Activated naive CD4-positive, alpha-beta T cell treated with anti-CD3 and anti-CD28 coated beads, Interleukin-2, amount 50 U/mL, for 16 hours (primary cell): ENCODE measurements at regions not wholly inside any gene's neighbourhood (a gene's known extent, or its start where the extent isn't known, plus 50 kb on each side); places are given as distances from the start of the nearest gene placed in this dataset.
"Not testable (repeated sequence)": the region's sequence is repeated elsewhere in the genome, so short reads cannot be mapped to it uniquely, and the experiment has no call there.

Experiments used
- DNase-seq: peaks from one replicate; pipeline ENCODE4 v3.0.0-alpha.2; 2020

DNA sequence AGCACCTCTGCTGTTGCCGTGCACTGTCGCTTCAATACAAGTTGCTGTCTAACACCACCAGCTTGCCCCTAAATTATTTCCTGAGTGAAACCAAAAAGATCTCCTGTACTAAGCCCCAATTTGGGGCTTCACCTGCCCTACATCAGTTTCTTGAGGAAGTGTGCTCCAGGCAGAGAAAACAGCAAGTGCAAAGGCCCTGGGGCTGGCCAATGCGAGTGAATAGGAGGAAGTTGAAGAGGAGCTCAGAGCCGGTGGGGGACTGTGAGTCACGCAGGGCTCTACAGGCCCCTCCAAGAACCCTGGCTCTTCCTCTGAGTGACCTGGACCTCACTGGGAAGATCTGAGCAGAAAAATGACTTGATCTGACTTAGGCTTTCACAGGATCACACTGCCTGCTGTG lies 117.2 kb downstream of the IPO8 start:
- DNase-seq = no peak

GRCh38 chr12:30573145-30573544 lies 122.5 kb downstream of the IPO8 start:
- DNase-seq = no peak

DNA sequence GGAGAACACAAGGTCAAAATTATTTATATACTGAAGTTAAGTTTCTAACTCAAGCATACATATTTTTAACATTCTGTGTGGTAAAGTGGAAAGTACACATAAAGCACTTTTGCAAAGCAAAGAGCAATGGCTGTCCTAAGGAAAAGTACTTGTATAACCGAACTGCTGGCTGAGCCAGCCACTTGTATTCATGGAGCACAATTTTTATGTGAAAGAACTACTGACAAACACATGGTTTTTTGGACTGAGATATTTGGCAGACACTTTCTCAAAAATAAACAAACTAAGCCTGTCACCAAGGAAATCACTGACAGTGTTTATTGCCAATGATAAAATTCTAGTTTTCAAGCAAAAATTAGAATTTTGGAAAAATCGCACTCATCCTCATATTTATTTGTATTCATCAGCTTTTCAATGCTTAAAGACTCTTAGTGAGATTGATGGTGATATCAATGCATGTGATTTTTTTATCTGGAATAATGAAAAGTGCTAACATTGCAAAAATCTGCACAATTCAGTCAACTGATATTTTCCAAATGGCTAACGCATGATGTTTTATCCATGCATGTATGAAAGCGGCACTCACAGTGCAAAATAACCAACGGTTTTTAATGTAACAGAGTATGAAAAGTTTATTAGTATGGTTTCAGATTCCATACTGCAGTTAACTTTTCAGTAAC lies 125.3 kb downstream of the IPO8 start:
- DNase-seq = no peak

- DNase-seq = no peak
Measured at GRCh38 chr12:30569426-30569825, 126.2 kb downstream of the IPO8 start.

- no peak for DNase-seq
Measured at GRCh38 chr12:30568453-30568852, 127.2 kb downstream of the IPO8 start.

DNA sequence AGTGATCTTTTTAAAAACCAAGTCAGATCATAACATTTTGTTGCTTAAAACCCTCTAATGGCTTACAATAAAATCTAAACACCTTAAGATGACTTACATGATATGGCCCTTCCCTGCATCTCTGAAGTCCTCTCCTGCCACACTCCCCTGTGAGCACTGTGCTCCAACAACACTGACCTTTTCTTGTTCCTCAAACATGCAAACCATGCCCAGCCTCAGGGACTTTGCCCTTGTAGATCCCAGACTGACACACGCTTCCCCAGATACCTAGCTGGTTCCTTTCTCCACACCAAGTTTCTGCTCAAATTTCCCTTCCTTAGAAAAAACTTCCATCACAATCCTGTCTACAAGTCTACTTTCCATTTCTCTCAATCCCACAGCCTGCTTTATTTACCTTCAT lies 128.6 kb downstream of the IPO8 start:
- no peak for DNase-seq

- no peak for DNase-seq
Measured at GRCh38 chr12:30564394-30564793, 131.3 kb downstream of the IPO8 start.

DNA sequence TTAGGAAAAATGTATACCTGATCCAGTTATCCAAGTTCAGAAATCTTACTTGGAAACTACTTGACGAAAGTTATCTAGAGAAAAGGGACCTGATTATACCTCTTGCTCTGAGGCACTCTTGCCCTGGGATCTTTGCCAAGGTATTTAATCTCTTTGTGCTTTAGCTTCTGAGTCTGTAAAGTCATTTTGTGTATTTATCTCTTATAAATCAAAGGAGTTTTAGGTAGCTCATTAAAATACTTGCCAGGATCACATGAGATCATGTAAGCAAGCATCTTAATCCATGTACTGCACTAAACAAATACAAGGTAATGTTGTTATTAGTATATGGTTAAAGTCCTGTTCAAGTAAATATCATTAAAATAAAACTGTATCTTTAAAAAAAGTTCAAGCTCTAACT lies 147.5 kb downstream of the IPO8 start:
- no peak for DNase-seq

- no peak for DNase-seq
Measured at GRCh38 chr12:30546121-30546520, 149.5 kb downstream of the IPO8 start.

GRCh38 chr12:30544704-30545103 lies 151.0 kb downstream of the IPO8 start:
- DNase-seq = not testable (repeated sequence)

- DNase-seq = no peak
Measured at GRCh38 chr12:30537228-30537627, 158.4 kb downstream of the IPO8 start.

- no peak for DNase-seq
Measured at GRCh38 chr12:30533558-30534265, 162.0 kb downstream of the IPO8 start.

- DNase-seq = no peak
Measured at GRCh38 chr12:30531731-30532678, 163.7 kb downstream of the IPO8 start.

- DNase-seq = no peak
Measured at GRCh38 chr12:30529489-30530269, 166.0 kb downstream of the IPO8 start.

GRCh38 chr12:30525171-30525570 lies 170.5 kb downstream of the IPO8 start:
- DNase-seq = no peak

DNA sequence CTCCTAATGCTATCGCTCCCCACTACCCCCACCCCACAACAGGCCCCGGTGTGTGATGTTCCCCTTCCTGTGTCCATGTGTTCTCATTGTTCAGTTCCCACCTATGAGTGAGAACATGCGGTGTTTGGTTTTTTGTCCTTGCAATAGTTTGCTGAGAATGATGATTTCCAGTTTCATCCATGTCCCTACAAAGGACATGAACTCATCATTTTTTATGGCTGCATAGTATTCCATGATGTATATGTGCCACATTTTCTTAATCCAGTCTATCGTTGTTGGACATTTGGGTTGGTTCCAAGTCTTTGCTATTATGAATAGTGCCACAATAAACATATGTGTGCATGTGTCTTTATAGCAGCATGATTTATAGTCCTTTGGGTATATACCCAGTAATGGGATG lies 175.4 kb downstream of the IPO8 start:
- DNase-seq = not testable (repeated sequence)

DNA sequence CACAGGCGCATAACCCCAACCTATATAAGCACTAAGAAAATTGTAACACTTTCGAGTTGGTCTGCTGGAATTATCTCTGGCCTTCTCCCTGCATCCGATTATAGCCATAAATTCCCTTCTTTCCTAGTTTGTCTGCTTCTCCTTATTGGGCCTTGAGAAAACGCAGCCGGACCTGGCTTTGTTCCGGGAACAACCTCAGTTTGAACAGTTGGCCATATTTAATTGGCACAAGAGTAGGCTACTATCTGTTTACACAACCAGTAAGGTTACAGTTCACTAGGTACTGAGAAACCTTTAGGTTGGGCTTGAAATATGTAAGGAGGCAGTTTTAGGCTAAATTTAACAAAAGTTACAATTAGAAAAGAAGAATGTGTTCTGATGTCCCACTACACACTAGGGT lies 176.1 kb downstream of the IPO8 start:
- DNase-seq = no peak

DNA sequence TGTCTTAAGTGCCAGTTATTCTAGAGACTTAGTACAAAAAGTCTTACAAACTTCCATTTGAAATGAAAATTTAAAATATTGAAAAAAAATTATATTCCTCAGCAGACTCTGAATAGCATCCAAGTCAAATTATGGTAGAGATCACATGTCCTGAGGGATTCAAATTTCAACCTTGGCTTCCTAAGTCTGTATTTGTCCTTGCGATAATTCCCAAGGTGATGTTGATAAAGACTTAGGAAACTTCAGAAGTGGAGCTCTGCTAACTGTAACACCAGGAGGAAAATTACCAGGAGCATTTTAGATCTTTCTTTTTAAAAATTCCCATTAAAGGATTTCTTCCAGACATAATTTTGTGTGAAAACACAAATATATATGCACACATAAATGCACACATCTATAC lies 178.3 kb downstream of the IPO8 start:
- no peak for DNase-seq

- DNase-seq = no peak
Measured at GRCh38 chr12:30515351-30515750, 180.3 kb downstream of the IPO8 start.

DNA sequence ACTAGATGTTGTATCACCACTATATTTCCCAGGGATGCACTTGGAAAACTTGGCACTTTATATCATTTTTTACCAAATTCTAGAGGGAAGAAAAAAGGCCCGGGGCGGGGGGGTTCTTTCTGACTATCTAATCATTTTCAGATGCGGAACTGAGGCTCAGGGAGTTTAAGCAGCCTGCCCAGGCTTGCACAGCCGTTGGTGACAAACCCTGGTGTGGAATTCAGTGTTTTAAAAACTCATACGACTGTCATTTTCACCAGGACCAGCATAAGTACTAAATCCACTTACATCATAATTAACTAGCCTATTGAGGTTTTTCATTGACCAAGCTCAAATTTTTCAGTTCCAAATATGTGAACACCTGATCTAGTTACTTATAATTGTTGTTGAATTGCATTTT lies 181.0 kb downstream of the IPO8 start:
- no peak for DNase-seq

DNA sequence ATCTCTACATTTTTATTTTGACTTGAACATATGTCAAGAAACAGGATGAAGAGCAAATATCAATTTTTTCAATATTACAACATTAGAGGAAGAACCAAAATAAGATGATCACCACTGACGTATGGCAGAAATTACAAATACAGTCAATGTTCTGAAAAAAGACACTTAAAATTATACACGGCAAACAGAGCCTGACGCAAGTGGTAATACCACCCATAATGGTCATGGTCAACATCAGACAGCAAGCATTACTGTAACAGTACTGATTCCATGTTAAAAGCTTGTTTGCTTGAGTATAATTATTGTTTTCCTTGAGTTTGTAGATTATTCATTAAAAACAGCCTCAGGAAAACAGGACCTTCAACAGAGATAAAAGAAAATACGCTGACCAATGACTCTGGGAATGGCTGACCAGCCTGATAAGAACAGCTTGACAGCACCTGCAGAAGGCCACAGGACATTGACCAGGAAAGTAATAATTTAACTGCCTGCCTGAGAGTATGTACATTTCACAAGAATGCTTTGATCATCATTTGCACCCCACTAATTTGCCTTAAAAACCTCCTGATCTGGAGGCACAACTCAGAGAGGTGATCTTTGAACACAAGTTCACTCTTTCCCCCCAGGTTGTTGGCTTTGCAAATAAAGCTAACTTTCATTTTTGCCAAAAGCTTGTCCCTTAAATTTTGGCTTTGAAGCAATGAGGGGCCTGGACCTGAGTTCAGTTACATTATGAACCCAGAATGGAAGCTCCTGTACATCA lies 187.3 kb downstream of the IPO8 start:
- DNase-seq = no peak

GRCh38 chr12:30507576-30507975 lies 188.1 kb downstream of the IPO8 start:
- DNase-seq = no peak
